ENCODE measurements at regions not wholly inside any gene's neighbourhood (a gene's known extent, or its start where the extent isn't known, plus 50 kb on each side); places are given as distances from the start of the nearest gene placed in this dataset.

- no peak for FAIRE-seq
These were observed 675.2 kb upstream of the GCFC2 start for GRCh38 chr2:76385943-76386342.

More at GRCh38 chr2:76385943-76386342, 675.2 kb upstream of the GCFC2 start:
- no TSS peak for BruUV-seq (replicated peaks)
- Histone ChIP-seq H3K79me2 (ENCODE audit: control insufficient read depth, insufficient read depth, low read length) (no peaks in the 10 kb centered on the region), H3K4me3 (replicated peaks in 1 of 3; ENCODE audit: insufficient read depth in 1 of 3, low read depth in 1 of 3, low read length in 3 of 3) (no peak overlapping the region), H3K27me3 (ENCODE audit: control insufficient read depth in 2 of 2, insufficient read depth in 2 of 2, low read length in 2 of 2) (no peaks in the 10 kb centered on the region), H3K9me1 (replicated peaks; ENCODE audit: control insufficient read depth, extremely low read depth, insufficient read depth, low read length) (no peaks in the 10 kb centered on the region), H3K4me2 (ENCODE audit: insufficient read depth, low read length) (no peak overlapping the region), H4K20me1 (replicated peaks; ENCODE audit: control insufficient read depth, extremely low read depth, insufficient read depth, low read length) (no peaks in the 10 kb centered on the region), H3K4me1 (ENCODE audit: control insufficient read depth, extremely low read depth, insufficient read depth, low read length) (no peaks in the 10 kb centered on the region), H3K9ac (replicated peaks; ENCODE audit: extremely low read depth, insufficient read depth, low read length) (no peak overlapping the region), H3K27ac (ENCODE audit: insufficient read depth, low read depth, low read length) (no peak overlapping the region), H3K9me3 (replicated peaks; ENCODE audit: control insufficient read depth, insufficient read depth, low read length) (no peaks in the 10 kb centered on the region), H3K36me3 (ENCODE audit: control insufficient read depth in 2 of 2, extremely low read depth in 1 of 2, insufficient read depth in 2 of 2, low read length in 2 of 2) (no peaks in the 10 kb centered on the region), H2AFZ (ENCODE audit: low read depth, low read length) (no peak overlapping the region)
- no peak for TF ChIP-seq FOS (IDR thresholded peaks at IDR 0.05; ENCODE audit: borderline replicate concordance, insufficient read depth, low read length)
- TF ChIP-seq POLR2A (IDR thresholded peaks at IDR 0.05; ENCODE audit: low read depth, low read length) = no peak
- TF ChIP-seq EZH2 (IDR thresholded peaks at IDR 0.05; ENCODE audit: borderline replicate concordance, low read depth, low read length, severe bottlenecking) = no peak
- TF ChIP-seq MAX (IDR thresholded peaks at IDR 0.05; ENCODE audit: insufficient read depth, insufficient read length) = no peak
- no peak for TF ChIP-seq JUN (IDR thresholded peaks at IDR 0.05; ENCODE audit: borderline replicate concordance, insufficient read depth, insufficient read length, low read depth)
- no peak for TF ChIP-seq GATA2 (IDR thresholded peaks at IDR 0.05; ENCODE audit: insufficient read depth, insufficient read length, low read depth, low read length)
- TF ChIP-seq CTCF (IDR thresholded peaks at IDR 0.05; ENCODE audit: extremely low read depth in 1 of 2, insufficient read depth in 1 of 2, low read depth in 1 of 2, low read length in 2 of 2) = no peak
- no peak for TF ChIP-seq POLR2AphosphoS5 (IDR thresholded peaks at IDR 0.05; ENCODE audit: insufficient read depth, low read depth, low read length)
- no peak for DNase-seq (ENCODE audit: low read depth, low spot score)
- dilution Hi-C loops (cut with MboI; ENCODE audit: extremely low pct_ligation_motif_present, low sequenced_read_pairs) = no loop called here
- ChIA-PET CTCF (no interaction called here), POLR2A (interaction anchor here (0.5 kb wide), 1 partner anchor 164 kb away, joined by 4 read pairs; no protein-coding TSS in a partner anchor)
- intact Hi-C loops (cut with micrococcal nuclease) = no loop called here

Measured in endothelial cell of umbilical vein (primary cell).